ENCODE measurements at regions not wholly inside any gene's neighbourhood (a gene's known extent, or its start where the extent isn't known, plus 50 kb on each side); places are given as distances from the start of the nearest gene placed in this dataset.

DNA sequence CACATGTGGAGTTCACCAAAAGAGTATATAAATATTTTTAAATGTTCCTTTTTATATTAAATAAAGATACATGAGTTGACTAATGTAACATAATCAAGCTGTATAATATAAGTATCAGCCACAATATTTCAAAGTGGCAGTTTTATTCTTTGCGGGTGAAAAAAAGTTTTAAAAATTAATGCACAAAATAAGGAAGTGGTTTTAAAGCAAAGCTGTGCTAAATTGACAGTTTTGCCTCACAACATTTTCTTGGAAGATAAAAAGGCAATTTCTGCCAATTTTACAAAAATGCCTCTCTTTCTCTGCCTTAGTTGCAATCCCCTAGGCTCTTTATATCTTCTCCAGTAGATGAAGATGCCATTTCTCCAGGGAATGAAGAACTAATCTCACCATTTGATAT is 719.1 kb downstream of the C12orf50 start:
- no peaks in the 10 kb centered on the region for H3K4me1 ChIP-seq (ENCODE audit: control insufficient read depth, insufficient read depth, low read length)
- H3K9me3 ChIP-seq (ENCODE audit: control insufficient read depth in 2 of 2, low read length in 2 of 2): no peaks in the 10 kb centered on the region
- no peak overlapping the region for H3K9ac ChIP-seq (ENCODE audit: low read length in 2 of 2)
- no peak overlapping the region for H3K4me3 ChIP-seq (ENCODE audit: low read length in 2 of 2)
- no peaks in the 10 kb centered on the region for H3K27me3 ChIP-seq (ENCODE audit: control insufficient read depth in 1 of 2, insufficient read depth in 2 of 2, low read length in 2 of 2)
- H3K36me3 ChIP-seq (ENCODE audit: control insufficient read depth in 2 of 2, insufficient read depth in 2 of 2, low read length in 2 of 2): no peaks in the 10 kb centered on the region
- H3K27ac ChIP-seq (ENCODE audit: low read length): no peak overlapping the region

DNA sequence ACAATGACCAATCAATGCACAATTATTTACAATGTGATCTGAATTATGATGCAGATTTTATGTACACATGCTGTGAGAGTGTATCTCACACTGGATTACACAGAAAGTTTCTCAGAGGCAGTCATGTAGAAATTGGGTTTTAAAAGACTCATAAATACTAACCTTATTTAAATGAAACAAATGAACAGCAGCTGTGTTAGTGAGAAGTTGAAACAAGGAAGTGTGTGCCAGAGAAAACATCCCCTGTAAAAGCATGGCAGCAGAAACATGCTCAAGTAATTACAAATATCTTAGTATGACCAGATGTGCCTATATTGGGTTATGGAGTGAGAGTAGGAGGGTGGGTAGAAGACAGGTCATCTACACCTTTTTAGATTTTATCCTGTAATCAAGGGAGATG is 723.7 kb downstream of the C12orf50 start:
- no peaks in the 10 kb centered on the region for H3K36me3 ChIP-seq (ENCODE audit: control insufficient read depth in 2 of 2, insufficient read depth in 2 of 2, low read length in 2 of 2)
- H3K27me3 ChIP-seq (ENCODE audit: control insufficient read depth in 1 of 2, insufficient read depth in 2 of 2, low read length in 2 of 2): no peaks in the 10 kb centered on the region
- no peaks in the 10 kb centered on the region for H3K9me3 ChIP-seq (ENCODE audit: control insufficient read depth in 2 of 2, low read length in 2 of 2)
- no peak overlapping the region for H3K27ac ChIP-seq (ENCODE audit: low read length)
- H3K9ac ChIP-seq (ENCODE audit: low read length in 2 of 2): no peak overlapping the region
- H3K4me3 ChIP-seq (ENCODE audit: low read length in 2 of 2): no peak overlapping the region
- no peaks in the 10 kb centered on the region for H3K4me1 ChIP-seq (ENCODE audit: control insufficient read depth, insufficient read depth, low read length)

DNA sequence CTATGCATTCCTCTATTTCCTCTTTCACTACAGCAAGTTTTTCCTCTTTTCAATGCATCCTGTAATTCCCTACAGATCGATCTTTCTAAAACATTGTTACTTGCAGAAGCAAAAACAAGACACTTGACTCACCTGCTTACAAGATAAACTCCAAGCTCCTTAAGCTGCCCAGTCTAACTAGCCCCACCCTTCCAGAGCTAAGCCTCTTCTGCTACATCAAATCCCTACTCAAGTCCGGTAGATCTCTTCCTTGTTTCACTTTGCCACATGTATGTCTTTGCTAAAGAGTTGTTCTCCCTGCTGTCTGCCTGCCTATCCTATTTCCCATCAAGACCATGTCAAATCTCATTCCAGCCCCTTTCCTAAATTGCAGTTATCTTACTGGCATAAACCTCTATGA is 724.8 kb downstream of the C12orf50 start:
- H3K27me3 ChIP-seq (ENCODE audit: control insufficient read depth in 1 of 2, insufficient read depth in 2 of 2, low read length in 2 of 2): no peaks in the 10 kb centered on the region
- no peak overlapping the region for H3K4me3 ChIP-seq (ENCODE audit: low read length in 2 of 2)
- H3K9me3 ChIP-seq (ENCODE audit: control insufficient read depth in 2 of 2, low read length in 2 of 2): no peaks in the 10 kb centered on the region
- no peak overlapping the region for H3K9ac ChIP-seq (ENCODE audit: low read length in 2 of 2)
- no peak overlapping the region for H3K27ac ChIP-seq (ENCODE audit: low read length)
- no peaks in the 10 kb centered on the region for H3K36me3 ChIP-seq (ENCODE audit: control insufficient read depth in 2 of 2, insufficient read depth in 2 of 2, low read length in 2 of 2)
- no peaks in the 10 kb centered on the region for H3K4me1 ChIP-seq (ENCODE audit: control insufficient read depth, insufficient read depth, low read length)

DNA sequence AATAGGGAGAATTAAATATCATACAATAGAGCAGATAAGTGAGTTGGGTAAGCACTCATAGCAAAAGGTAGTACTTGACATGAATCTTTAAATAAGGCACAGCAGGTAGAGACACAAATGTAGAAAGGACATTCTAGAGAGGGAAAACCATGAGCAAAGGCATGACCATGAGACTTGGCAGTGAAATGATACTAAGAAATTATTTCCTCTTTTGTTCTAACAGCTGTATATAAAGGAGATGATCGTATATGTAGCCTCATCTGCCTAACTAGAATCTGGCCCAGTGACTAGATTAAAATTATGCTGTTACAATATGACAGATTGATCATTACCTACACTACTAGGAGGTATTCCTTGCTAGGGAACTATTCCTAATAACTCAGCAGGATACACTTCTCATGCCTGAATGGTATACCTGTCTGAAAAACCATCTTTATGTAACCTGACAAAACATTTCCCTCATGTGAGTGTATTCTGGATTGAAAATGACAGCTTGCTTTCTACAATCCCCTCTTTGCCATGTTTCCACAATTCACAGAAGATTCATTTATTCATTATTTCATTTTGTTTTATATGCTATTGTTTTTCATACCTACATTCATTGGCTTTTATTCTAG is 725.7 kb downstream of the C12orf50 start:
- Histone ChIP-seq H3K4me1 (ENCODE audit: control insufficient read depth, insufficient read depth, low read length) (no peaks in the 10 kb centered on the region), H3K36me3 (ENCODE audit: control insufficient read depth in 2 of 2, insufficient read depth in 2 of 2, low read length in 2 of 2) (no peaks in the 10 kb centered on the region), H3K27ac (ENCODE audit: low read length) (no peak overlapping the region), H3K4me3 (ENCODE audit: low read length in 2 of 2) (no peak overlapping the region), H3K9me3 (ENCODE audit: control insufficient read depth in 2 of 2, low read length in 2 of 2) (no peaks in the 10 kb centered on the region), H3K9ac (ENCODE audit: low read length in 2 of 2) (no peak overlapping the region), H3K27me3 (ENCODE audit: control insufficient read depth in 1 of 2, insufficient read depth in 2 of 2, low read length in 2 of 2) (no peaks in the 10 kb centered on the region)

DNA sequence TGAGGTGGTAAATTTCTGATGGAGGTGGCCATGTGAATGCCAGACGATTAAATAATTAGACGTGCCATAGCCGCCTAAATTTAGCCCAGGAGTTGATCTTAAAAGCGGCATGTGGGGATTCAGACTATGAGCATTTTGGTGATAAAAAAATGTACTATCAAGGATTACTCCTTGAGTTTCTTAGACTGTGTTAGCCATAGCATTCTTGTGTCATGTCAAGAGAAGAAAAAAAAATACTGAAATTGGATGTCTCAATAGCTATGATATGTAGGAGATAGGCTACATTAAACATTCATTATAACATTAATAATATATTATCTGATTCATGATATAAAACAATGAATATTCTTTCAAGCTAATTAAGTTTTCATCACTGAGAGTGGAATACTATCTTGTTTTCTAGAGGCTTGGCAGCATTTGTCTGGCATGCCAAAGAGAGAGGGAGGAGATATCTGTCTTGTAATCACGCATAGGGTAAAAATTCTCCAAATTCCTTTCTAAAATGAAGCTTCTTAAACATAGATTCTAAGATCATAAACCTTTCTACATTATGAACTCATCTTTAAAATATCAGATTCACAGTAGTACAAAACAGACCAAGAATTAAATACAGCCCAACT is 727.0 kb downstream of the C12orf50 start:
- H3K4me3 ChIP-seq (ENCODE audit: low read length in 2 of 2): no peak overlapping the region
- H3K36me3 ChIP-seq (ENCODE audit: control insufficient read depth in 2 of 2, insufficient read depth in 2 of 2, low read length in 2 of 2): no peaks in the 10 kb centered on the region
- H3K9me3 ChIP-seq (ENCODE audit: control insufficient read depth in 2 of 2, low read length in 2 of 2): no peaks in the 10 kb centered on the region
- no peaks in the 10 kb centered on the region for H3K4me1 ChIP-seq (ENCODE audit: control insufficient read depth, insufficient read depth, low read length)
- H3K27me3 ChIP-seq (ENCODE audit: control insufficient read depth in 1 of 2, insufficient read depth in 2 of 2, low read length in 2 of 2): no peaks in the 10 kb centered on the region
- no peak overlapping the region for H3K27ac ChIP-seq (ENCODE audit: low read length)
- no peak overlapping the region for H3K9ac ChIP-seq (ENCODE audit: low read length in 2 of 2)

DNA sequence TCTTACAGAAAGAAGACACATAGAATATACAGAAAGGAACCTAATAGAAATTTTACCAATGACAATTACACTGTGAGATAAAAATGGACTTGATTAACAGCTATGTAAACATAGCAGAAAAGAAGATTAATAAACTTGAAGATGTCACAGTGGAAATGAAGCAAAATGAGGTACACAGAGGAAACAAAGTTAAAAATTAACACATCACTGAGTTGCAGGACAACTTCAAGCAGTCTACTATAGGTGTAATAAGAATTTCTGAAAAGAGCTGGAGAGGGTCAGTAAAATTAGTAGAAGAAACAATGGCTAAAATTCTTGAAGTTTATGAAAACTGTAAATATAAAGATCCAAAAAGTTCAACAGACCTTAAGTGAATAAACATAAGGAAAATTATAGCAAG is 738.7 kb downstream of the C12orf50 start:
- no peak overlapping the region for H3K4me3 ChIP-seq (ENCODE audit: low read length in 2 of 2)
- H3K27me3 ChIP-seq (ENCODE audit: control insufficient read depth in 1 of 2, insufficient read depth in 2 of 2, low read length in 2 of 2): no peaks in the 10 kb centered on the region
- H3K9ac ChIP-seq (ENCODE audit: low read length in 2 of 2): no peak overlapping the region
- H3K27ac ChIP-seq (ENCODE audit: low read length): no peak overlapping the region
- no peaks in the 10 kb centered on the region for H3K4me1 ChIP-seq (ENCODE audit: control insufficient read depth, insufficient read depth, low read length)
- H3K9me3 ChIP-seq (ENCODE audit: control insufficient read depth in 2 of 2, low read length in 2 of 2): no peaks in the 10 kb centered on the region
- no peaks in the 10 kb centered on the region for H3K36me3 ChIP-seq (ENCODE audit: control insufficient read depth in 2 of 2, insufficient read depth in 2 of 2, low read length in 2 of 2)

DNA sequence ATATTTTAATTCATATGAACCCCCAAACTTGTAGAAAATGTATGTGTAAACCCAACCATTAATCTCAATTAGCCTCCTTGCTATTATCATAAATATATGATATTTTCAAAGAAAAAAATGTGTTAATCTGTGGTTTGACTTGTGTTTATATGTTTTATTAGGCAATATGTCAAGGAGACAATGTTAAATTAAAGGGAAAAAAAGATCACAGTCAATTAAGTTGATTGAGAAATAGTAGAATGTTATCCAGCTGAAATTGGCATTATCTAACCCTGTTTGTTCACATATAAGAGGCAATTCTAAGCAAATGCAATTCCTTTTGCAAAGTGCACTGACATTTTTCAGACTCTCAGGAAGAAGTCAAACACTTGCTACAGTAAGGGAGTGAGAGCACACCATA is 745.3 kb downstream of the C12orf50 start:
- Histone ChIP-seq H3K9me3 (ENCODE audit: control insufficient read depth in 2 of 2, low read length in 2 of 2) (no peaks in the 10 kb centered on the region), H3K9ac (ENCODE audit: low read length in 2 of 2) (no peak overlapping the region), H3K27ac (ENCODE audit: low read length) (no peak overlapping the region), H3K4me1 (ENCODE audit: control insufficient read depth, insufficient read depth, low read length) (no peaks in the 10 kb centered on the region), H3K4me3 (ENCODE audit: low read length in 2 of 2) (no peak overlapping the region), H3K36me3 (ENCODE audit: control insufficient read depth in 2 of 2, insufficient read depth in 2 of 2, low read length in 2 of 2) (no peaks in the 10 kb centered on the region), H3K27me3 (ENCODE audit: control insufficient read depth in 1 of 2, insufficient read depth in 2 of 2, low read length in 2 of 2) (no peaks in the 10 kb centered on the region)

DNA sequence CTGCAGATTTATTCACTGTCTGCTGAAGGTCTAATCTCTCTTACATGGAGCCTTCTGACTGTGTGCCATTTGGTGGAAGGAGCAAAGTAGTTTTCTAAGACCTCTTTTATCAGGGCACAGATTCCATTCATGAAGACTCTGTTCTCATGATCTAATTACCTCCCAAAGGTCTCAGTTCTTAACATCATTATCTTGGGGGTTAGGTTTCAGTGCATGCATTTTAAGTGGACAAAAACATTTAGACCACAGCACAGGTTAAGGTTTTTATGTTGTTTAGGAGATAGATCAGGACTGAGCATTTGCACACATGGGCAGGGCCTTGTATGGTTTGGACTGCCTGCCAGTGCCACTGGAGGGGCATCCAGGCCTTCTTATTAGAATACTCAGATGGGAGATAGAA is 746.1 kb downstream of the C12orf50 start:
- no peaks in the 10 kb centered on the region for H3K9me3 ChIP-seq (ENCODE audit: control insufficient read depth in 2 of 2, low read length in 2 of 2)
- H3K4me3 ChIP-seq (ENCODE audit: low read length in 2 of 2): no peak overlapping the region
- no peaks in the 10 kb centered on the region for H3K36me3 ChIP-seq (ENCODE audit: control insufficient read depth in 2 of 2, insufficient read depth in 2 of 2, low read length in 2 of 2)
- no peaks in the 10 kb centered on the region for H3K4me1 ChIP-seq (ENCODE audit: control insufficient read depth, insufficient read depth, low read length)
- no peak overlapping the region for H3K27ac ChIP-seq (ENCODE audit: low read length)
- H3K27me3 ChIP-seq (ENCODE audit: control insufficient read depth in 1 of 2, insufficient read depth in 2 of 2, low read length in 2 of 2): no peaks in the 10 kb centered on the region
- H3K9ac ChIP-seq (ENCODE audit: low read length in 2 of 2): no peak overlapping the region

DNA sequence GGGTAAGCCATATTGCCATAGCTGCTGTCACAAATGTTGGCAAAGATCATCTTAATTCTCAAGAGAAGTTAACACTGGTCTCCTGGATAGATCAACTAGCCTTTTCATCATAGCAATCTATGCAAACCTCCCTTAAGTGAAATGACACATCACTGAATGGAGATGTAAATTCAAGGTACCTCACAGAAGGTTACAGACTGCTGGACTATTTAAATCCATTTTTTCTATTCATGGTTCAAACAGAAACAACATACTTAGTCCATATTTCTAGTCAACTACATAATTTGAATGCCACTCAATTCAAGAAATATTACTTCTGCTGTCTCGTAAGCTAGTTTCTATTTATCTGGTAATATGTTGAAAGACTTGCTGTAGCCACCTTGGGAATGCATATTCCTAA is 748.3 kb downstream of the C12orf50 start:
- Histone ChIP-seq H3K4me1 (ENCODE audit: control insufficient read depth, insufficient read depth, low read length) (no peaks in the 10 kb centered on the region), H3K27ac (ENCODE audit: low read length) (no peak overlapping the region), H3K4me3 (ENCODE audit: low read length in 2 of 2) (no peak overlapping the region), H3K9ac (ENCODE audit: low read length in 2 of 2) (no peak overlapping the region), H3K36me3 (ENCODE audit: control insufficient read depth in 2 of 2, insufficient read depth in 2 of 2, low read length in 2 of 2) (no peaks in the 10 kb centered on the region), H3K27me3 (ENCODE audit: control insufficient read depth in 1 of 2, insufficient read depth in 2 of 2, low read length in 2 of 2) (no peaks in the 10 kb centered on the region), H3K9me3 (ENCODE audit: control insufficient read depth in 2 of 2, low read length in 2 of 2) (no peaks in the 10 kb centered on the region)

DNA sequence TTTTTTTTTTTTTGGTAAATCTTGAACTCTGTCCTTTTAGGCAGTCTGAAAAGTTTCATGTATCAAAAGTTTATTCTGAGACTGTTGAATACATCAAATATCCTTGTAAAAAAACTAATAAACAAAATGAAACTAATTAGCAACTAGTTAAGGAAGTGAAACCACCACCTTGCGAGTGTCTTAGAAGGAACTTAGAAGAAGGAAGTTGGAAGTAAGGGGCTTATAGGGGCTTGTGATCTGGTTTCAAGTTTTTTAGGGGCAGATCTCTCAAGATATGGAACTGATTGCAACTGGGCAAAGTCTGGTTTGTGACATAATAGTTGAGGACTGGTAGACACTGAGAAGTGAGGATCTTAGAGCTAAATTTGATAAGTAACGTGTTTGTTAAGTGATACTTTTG is 748.8 kb downstream of the C12orf50 start:
- H3K4me3 ChIP-seq (ENCODE audit: low read length in 2 of 2): no peak overlapping the region
- H3K9me3 ChIP-seq (ENCODE audit: control insufficient read depth in 2 of 2, low read length in 2 of 2): no peaks in the 10 kb centered on the region
- no peak overlapping the region for H3K27ac ChIP-seq (ENCODE audit: low read length)
- no peaks in the 10 kb centered on the region for H3K27me3 ChIP-seq (ENCODE audit: control insufficient read depth in 1 of 2, insufficient read depth in 2 of 2, low read length in 2 of 2)
- no peak overlapping the region for H3K9ac ChIP-seq (ENCODE audit: low read length in 2 of 2)
- H3K4me1 ChIP-seq (ENCODE audit: control insufficient read depth, insufficient read depth, low read length): no peaks in the 10 kb centered on the region
- no peaks in the 10 kb centered on the region for H3K36me3 ChIP-seq (ENCODE audit: control insufficient read depth in 2 of 2, insufficient read depth in 2 of 2, low read length in 2 of 2)

DNA sequence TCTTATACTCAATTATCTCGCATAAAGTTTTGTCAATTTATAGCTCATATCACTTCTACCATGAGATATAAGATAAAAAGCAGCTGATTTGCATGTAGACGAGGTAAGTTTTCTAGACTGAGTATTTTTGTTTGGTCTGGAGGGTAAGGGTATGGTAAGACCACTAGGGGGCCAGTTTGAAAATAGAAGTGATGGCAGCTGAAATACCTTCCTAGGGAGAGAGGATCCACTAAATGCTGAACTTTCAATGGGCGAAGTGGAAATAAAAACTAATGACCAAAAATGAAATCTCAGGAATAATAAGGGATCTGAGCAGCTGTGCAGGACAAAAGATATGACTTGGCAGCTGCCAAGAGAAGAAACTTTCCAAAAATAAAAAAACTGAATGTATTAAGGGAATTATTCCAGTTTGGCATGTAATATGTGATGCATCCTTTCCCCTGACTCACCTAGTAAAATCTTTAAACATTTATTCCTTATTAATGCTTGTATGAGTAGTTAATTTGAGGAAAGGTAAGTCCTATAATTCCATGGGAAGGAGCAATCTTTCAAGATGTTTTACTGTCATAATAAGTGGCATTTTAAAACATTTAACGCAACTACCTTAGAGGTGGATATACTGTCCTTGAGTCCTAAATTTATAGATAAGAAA is 754.5 kb downstream of the C12orf50 start:
- H3K36me3 ChIP-seq (ENCODE audit: control insufficient read depth in 2 of 2, insufficient read depth in 2 of 2, low read length in 2 of 2): no peaks in the 10 kb centered on the region
- no peaks in the 10 kb centered on the region for H3K27me3 ChIP-seq (ENCODE audit: control insufficient read depth in 1 of 2, insufficient read depth in 2 of 2, low read length in 2 of 2)
- H3K27ac ChIP-seq (ENCODE audit: low read length): no peak overlapping the region

More for the DNA sequence above, 754.5 kb downstream of the C12orf50 start:
- Histone ChIP-seq H3K4me1 (ENCODE audit: control insufficient read depth, insufficient read depth, low read length) (no peaks in the 10 kb centered on the region), H3K4me3 (ENCODE audit: low read length in 2 of 2) (no peak overlapping the region), H3K9me3 (ENCODE audit: control insufficient read depth in 2 of 2, low read length in 2 of 2) (no peaks in the 10 kb centered on the region), H3K9ac (ENCODE audit: low read length in 2 of 2) (no peak overlapping the region)

Measured in stomach smooth muscle (tissue), 2 donors.